ENCODE measurements at regions not wholly inside any gene's neighbourhood (a gene's known extent, or its start where the extent isn't known, plus 50 kb on each side); places are given as distances from the start of the nearest gene placed in this dataset.
"Not testable (repeated sequence)": the region's sequence is repeated elsewhere in the genome, so short reads cannot be mapped to it uniquely, and the experiment has no call there.

GRCh38 chr2:184371641-184372040 lies 226.7 kb upstream of the ZNF804A start:
- no peak for DNase-seq

- no peak for DNase-seq
Observed at GRCh38 chr2:184372484-184372883, 225.8 kb upstream of the ZNF804A start.

GRCh38 chr2:184394642-184395041 lies 203.7 kb upstream of the ZNF804A start:
- DNase-seq = no peak

- DNase-seq = no peak
Observed at GRCh38 chr2:184402381-184402780, 195.9 kb upstream of the ZNF804A start.

- DNase-seq = not testable (repeated sequence)
Observed at GRCh38 chr2:184407041-184407630, 191.2 kb upstream of the ZNF804A start.

- DNase-seq = no peak
Observed at GRCh38 chr2:184410160-184410559, 188.2 kb upstream of the ZNF804A start.

GRCh38 chr2:184413221-184413620 lies 185.1 kb upstream of the ZNF804A start:
- DNase-seq = no peak

- no peak for DNase-seq
Observed at GRCh38 chr2:184413671-184414229, 184.6 kb upstream of the ZNF804A start.

GRCh38 chr2:184416146-184416913 lies 182.0 kb upstream of the ZNF804A start:
- no peak for DNase-seq

GRCh38 chr2:184419744-184420143 lies 178.6 kb upstream of the ZNF804A start:
- no peak for DNase-seq

GRCh38 chr2:184421456-184421855 lies 176.9 kb upstream of the ZNF804A start:
- not testable (repeated sequence) for DNase-seq

GRCh38 chr2:184425083-184425482 lies 173.2 kb upstream of the ZNF804A start:
- DNase-seq = no peak

- peak; percentile 85 for DNase-seq
Observed at GRCh38 chr2:184444217-184444616, 154.1 kb upstream of the ZNF804A start.

- no peak for DNase-seq
Observed at GRCh38 chr2:184444623-184445223, 153.6 kb upstream of the ZNF804A start.

GRCh38 chr2:184449760-184450159 lies 148.6 kb upstream of the ZNF804A start:
- DNase-seq = no peak

GRCh38 chr2:184452907-184453306 lies 145.4 kb upstream of the ZNF804A start:
- no peak for DNase-seq

- no peak for DNase-seq
Observed at GRCh38 chr2:184455624-184456023, 142.7 kb upstream of the ZNF804A start.

- DNase-seq = not testable (repeated sequence)
Observed at GRCh38 chr2:184456693-184457092, 141.6 kb upstream of the ZNF804A start.

- no peak for DNase-seq
Observed at GRCh38 chr2:184463102-184463865, 135.0 kb upstream of the ZNF804A start.

GRCh38 chr2:184463866-184464248 lies 134.5 kb upstream of the ZNF804A start:
- DNase-seq = no peak

- no peak for DNase-seq
Observed at GRCh38 chr2:184468826-184469225, 129.5 kb upstream of the ZNF804A start.

GRCh38 chr2:184472481-184472880 lies 125.8 kb upstream of the ZNF804A start:
- DNase-seq = no peak

- no peak for DNase-seq
Observed at GRCh38 chr2:184481865-184482264, 116.5 kb upstream of the ZNF804A start.
